Neural progenitor cell (in vitro differentiated cells): ENCODE measurements at regions not wholly inside any gene's neighbourhood (a gene's known extent, or its start where the extent isn't known, plus 50 kb on each side); places are given as distances from the start of the nearest gene placed in this dataset.

Source experiments
- EZH2 ChIP-seq: fragments of 200-600 bp; sonication (generic); IDR thresholded peaks from 2 replicates; pipeline ENCODE4 v1.6.1; 2017; ENCODE audit warnings: antibody characterized with exemption, mild to moderate bottlenecking, moderate library complexity
- EZH2phosphoT487 ChIP-seq: fragments of 200-600 bp; sonication (generic); IDR thresholded peaks from 2 replicates; pipeline ENCODE4 v1.6.1; 2017; ENCODE audit warnings: antibody characterized with exemption
- TF ChIP-seq, protein P1 (sequence below): fragments of 200-600 bp; sonication (generic); IDR thresholded peaks from 2 replicates; pipeline ENCODE4 v1.5.1; 2017; ENCODE audit warnings: antibody characterized with exemption, mild to moderate bottlenecking

DNA sequence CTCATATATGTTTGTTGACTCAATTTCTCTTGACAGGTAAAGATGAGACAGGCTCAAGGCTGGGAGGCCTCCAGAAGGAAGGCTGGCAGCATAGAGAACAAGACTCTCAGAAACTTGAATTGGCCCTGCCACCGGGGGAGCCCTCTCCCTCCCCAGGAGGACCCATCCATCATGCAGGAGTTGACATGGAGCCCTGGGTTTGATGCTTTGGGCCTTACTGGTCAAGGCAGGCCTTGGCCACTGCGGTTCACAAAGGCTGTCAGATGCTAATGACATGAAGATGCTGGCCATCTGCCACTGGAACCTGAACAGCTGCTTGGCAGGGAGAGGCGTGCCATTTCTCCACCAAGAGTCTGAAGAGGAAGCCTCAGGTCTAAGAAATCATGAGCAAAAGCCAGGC is 193.6 kb downstream of the MTCL1 start:
- TF ChIP-seq, protein P1, sequence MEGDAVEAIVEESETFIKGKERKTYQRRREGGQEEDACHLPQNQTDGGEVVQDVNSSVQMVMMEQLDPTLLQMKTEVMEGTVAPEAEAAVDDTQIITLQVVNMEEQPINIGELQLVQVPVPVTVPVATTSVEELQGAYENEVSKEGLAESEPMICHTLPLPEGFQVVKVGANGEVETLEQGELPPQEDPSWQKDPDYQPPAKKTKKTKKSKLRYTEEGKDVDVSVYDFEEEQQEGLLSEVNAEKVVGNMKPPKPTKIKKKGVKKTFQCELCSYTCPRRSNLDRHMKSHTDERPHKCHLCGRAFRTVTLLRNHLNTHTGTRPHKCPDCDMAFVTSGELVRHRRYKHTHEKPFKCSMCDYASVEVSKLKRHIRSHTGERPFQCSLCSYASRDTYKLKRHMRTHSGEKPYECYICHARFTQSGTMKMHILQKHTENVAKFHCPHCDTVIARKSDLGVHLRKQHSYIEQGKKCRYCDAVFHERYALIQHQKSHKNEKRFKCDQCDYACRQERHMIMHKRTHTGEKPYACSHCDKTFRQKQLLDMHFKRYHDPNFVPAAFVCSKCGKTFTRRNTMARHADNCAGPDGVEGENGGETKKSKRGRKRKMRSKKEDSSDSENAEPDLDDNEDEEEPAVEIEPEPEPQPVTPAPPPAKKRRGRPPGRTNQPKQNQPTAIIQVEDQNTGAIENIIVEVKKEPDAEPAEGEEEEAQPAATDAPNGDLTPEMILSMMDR, result no peak
- TF ChIP-seq EZH2phosphoT487 (no peak), EZH2 (no peak)
